ENCODE measurements at regions not wholly inside any gene's neighbourhood (a gene's known extent, or its start where the extent isn't known, plus 50 kb on each side); places are given as distances from the start of the nearest gene placed in this dataset.

DNA sequence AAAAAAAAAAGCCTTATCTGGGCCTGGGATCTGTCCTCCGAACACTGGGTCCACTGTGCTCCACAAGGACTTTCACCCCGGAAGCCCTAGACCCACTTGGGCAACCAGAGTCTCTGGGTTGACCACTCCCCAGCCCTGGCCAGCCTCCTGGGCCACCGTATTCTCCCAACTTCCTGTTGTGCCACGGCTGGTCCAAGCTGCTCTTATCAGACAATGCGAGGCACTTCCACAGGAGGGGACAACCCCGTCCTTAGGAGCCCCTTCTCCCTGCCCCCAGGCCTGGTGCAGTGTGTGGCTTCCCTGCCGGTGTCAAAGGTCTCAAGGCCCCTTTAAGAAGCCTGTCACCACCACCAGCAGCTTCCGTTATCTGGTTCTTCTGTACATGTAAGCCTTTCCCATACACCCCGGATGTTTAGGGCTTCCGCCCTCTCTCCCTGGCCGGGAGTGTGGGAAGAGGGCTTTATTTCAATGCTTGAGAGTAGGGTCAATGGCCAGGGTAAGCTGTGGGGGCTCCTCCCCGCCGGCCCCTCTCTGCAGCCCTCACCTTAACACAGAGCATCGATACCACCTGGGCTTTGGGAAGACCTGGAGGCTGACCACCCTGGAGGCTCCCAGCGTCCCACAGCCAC is 313.0 kb downstream of the SEC14L1 start (continued):
- TF ChIP-seq, protein P1, sequence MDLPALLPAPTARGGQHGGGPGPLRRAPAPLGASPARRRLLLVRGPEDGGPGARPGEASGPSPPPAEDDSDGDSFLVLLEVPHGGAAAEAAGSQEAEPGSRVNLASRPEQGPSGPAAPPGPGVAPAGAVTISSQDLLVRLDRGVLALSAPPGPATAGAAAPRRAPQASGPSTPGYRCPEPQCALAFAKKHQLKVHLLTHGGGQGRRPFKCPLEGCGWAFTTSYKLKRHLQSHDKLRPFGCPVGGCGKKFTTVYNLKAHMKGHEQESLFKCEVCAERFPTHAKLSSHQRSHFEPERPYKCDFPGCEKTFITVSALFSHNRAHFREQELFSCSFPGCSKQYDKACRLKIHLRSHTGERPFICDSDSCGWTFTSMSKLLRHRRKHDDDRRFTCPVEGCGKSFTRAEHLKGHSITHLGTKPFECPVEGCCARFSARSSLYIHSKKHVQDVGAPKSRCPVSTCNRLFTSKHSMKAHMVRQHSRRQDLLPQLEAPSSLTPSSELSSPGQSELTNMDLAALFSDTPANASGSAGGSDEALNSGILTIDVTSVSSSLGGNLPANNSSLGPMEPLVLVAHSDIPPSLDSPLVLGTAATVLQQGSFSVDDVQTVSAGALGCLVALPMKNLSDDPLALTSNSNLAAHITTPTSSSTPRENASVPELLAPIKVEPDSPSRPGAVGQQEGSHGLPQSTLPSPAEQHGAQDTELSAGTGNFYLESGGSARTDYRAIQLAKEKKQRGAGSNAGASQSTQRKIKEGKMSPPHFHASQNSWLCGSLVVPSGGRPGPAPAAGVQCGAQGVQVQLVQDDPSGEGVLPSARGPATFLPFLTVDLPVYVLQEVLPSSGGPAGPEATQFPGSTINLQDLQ (CRISPR knock-in tag; IDR thresholded peaks at IDR 0.05) = peak; percentile 78; the same call in 1 of the 2 replicates
- TF ChIP-seq SMAD3 (CRISPR knock-in tag; IDR thresholded peaks at IDR 0.05) = peak; percentile 95
- TF ChIP-seq ZEB1 (IDR thresholded peaks at IDR 0.05; ENCODE audit: insufficient replicate concordance, low read depth) = no peak
- TF ChIP-seq GABPA (IDR thresholded peaks at IDR 0.05; ENCODE audit: low read depth, low read length) = no peak
- TF ChIP-seq GABPA (CRISPR knock-in tag; IDR thresholded peaks at IDR 0.05; ENCODE audit: low read depth) = peak; percentile 87
- TF ChIP-seq, protein P2, sequence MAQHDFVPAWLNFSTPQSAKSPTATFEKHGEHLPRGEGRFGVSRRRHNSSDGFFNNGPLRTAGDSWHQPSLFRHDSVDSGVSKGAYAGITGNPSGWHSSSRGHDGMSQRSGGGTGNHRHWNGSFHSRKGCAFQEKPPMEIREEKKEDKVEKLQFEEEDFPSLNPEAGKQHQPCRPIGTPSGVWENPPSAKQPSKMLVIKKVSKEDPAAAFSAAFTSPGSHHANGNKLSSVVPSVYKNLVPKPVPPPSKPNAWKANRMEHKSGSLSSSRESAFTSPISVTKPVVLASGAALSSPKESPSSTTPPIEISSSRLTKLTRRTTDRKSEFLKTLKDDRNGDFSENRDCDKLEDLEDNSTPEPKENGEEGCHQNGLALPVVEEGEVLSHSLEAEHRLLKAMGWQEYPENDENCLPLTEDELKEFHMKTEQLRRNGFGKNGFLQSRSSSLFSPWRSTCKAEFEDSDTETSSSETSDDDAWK (CRISPR knock-in tag; IDR thresholded peaks at IDR 0.05) = no peak
- peak; percentile 79 for TF ChIP-seq TAF1 (CRISPR knock-in tag; IDR thresholded peaks at IDR 0.05)
- TF ChIP-seq ZNF703 (CRISPR knock-in tag; IDR thresholded peaks at IDR 0.05; ENCODE audit: borderline replicate concordance) = no peak; the same call in 1 of the 2 replicates
- TF ChIP-seq KLF6 (CRISPR knock-in tag; IDR thresholded peaks at IDR 0.05) = no peak
- TF ChIP-seq LCORL (IDR thresholded peaks at IDR 0.05) = no peak
- TF ChIP-seq LCORL (CRISPR knock-in tag; IDR thresholded peaks at IDR 0.05) = peak; percentile 35; the same call in 1 of the 2 replicates
- TF ChIP-seq DNMT3B (CRISPR knock-in tag; conservative IDR thresholded peaks at IDR 0.05) = 0 out of 2 replicates have a peak, but pooled peaks have one; percentile 34
- no peak for TF ChIP-seq ZNF841 (CRISPR knock-in tag; IDR thresholded peaks at IDR 0.05; ENCODE audit: borderline replicate concordance)
- TF ChIP-seq, protein P3, sequence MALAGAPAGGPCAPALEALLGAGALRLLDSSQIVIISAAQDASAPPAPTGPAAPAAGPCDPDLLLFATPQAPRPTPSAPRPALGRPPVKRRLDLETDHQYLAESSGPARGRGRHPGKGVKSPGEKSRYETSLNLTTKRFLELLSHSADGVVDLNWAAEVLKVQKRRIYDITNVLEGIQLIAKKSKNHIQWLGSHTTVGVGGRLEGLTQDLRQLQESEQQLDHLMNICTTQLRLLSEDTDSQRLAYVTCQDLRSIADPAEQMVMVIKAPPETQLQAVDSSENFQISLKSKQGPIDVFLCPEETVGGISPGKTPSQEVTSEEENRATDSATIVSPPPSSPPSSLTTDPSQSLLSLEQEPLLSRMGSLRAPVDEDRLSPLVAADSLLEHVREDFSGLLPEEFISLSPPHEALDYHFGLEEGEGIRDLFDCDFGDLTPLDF (CRISPR knock-in tag; IDR thresholded peaks at IDR 0.05) = no peak
- TF ChIP-seq NR2C2 (CRISPR knock-in tag; IDR thresholded peaks at IDR 0.05; ENCODE audit: borderline replicate concordance) = peak; percentile 92
- no peak; the same call in 1 of the 2 replicates for TF ChIP-seq ZNF552 (CRISPR knock-in tag; IDR thresholded peaks at IDR 0.05; ENCODE audit: borderline replicate concordance)
- peak; percentile 69 for TF ChIP-seq GATA4 (IDR thresholded peaks at IDR 0.05; ENCODE audit: borderline replicate concordance, low read depth)
- TF ChIP-seq, protein P4, sequence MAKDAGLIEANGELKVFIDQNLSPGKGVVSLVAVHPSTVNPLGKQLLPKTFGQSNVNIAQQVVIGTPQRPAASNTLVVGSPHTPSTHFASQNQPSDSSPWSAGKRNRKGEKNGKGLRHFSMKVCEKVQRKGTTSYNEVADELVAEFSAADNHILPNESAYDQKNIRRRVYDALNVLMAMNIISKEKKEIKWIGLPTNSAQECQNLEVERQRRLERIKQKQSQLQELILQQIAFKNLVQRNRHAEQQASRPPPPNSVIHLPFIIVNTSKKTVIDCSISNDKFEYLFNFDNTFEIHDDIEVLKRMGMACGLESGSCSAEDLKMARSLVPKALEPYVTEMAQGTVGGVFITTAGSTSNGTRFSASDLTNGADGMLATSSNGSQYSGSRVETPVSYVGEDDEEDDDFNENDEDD (CRISPR knock-in tag; IDR thresholded peaks at IDR 0.05; ENCODE audit: borderline replicate concordance) = peak; percentile 57; the same call in 1 of the 2 replicates
- no peak for TF ChIP-seq NBN (conservative IDR thresholded peaks at IDR 0.05)
- TF ChIP-seq, protein P5, sequence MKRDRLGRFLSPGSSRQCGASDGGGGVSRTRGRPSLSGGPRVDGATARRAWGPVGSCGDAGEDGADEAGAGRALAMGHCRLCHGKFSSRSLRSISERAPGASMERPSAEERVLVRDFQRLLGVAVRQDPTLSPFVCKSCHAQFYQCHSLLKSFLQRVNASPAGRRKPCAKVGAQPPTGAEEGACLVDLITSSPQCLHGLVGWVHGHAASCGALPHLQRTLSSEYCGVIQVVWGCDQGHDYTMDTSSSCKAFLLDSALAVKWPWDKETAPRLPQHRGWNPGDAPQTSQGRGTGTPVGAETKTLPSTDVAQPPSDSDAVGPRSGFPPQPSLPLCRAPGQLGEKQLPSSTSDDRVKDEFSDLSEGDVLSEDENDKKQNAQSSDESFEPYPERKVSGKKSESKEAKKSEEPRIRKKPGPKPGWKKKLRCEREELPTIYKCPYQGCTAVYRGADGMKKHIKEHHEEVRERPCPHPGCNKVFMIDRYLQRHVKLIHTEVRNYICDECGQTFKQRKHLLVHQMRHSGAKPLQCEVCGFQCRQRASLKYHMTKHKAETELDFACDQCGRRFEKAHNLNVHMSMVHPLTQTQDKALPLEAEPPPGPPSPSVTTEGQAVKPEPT (CRISPR knock-in tag; IDR thresholded peaks at IDR 0.05; ENCODE audit: low read depth) = peak; percentile 12; the same call in 1 of the 2 replicates
- TF ChIP-seq CCAR2 (optimal IDR thresholded peaks at IDR 0.05; ENCODE audit: low read depth, low read length) = peak; percentile 64
- TF ChIP-seq ZNF143 (CRISPR knock-in tag; IDR thresholded peaks at IDR 0.05) = peak; percentile 68
- peak; percentile 93 for TF ChIP-seq GATAD2A (CRISPR knock-in tag; IDR thresholded peaks at IDR 0.05)
- TF ChIP-seq ARNT2 (CRISPR knock-in tag; IDR thresholded peaks at IDR 0.05; ENCODE audit: low read depth) = peak; percentile 56; the same call in 1 of the 2 replicates

Measured in HepG2 (cell line).